Fibroblast of the aortic adventitia (primary cell): ENCODE measurements at regions not wholly inside any gene's neighbourhood (a gene's known extent, or its start where the extent isn't known, plus 50 kb on each side); places are given as distances from the start of the nearest gene placed in this dataset.

Experiments used
- DNase-seq: peaks from one replicate; pipeline ENCODE4 v3.0.0-alpha.2; 2010; ENCODE audit warnings: low read depth
- H3K4me3 ChIP-seq: 2 replicates; pipeline ENCODE4 v1.5.1; 2011; ENCODE audit warnings: low read depth, mild to moderate bottlenecking, control low read depth, low read length, moderate library complexity
- CTCF ChIP-seq: IDR thresholded peaks from 2 replicates; pipeline ENCODE4 v1.5.1; 2011; ENCODE audit warnings: mild to moderate bottlenecking, low read length, control low read depth, inconsistent platforms; ENCODE audit not compliant: insufficient read depth

GRCh38 chr12:17352164-17352563 is 737.8 kb downstream of the RERGL start:
- no peak for DNase-seq
- TF ChIP-seq CTCF = no peak
- no peak overlapping the region for H3K4me3 ChIP-seq

- no peak overlapping the region for H3K4me3 ChIP-seq
- no peak for TF ChIP-seq CTCF
- DNase-seq = no peak
These were observed 741.7 kb downstream of the RERGL start for GRCh38 chr12:17348311-17348710.

- TF ChIP-seq CTCF = no peak
These were observed 738.7 kb upstream of the LMO3 start for GRCh38 chr12:17344649-17345048.

GRCh38 chr12:17342381-17342961 is 736.5 kb upstream of the LMO3 start:
- H3K4me3 ChIP-seq = no peak overlapping the region
- TF ChIP-seq CTCF = no peak
- no peak for DNase-seq

More at GRCh38 chr12:17344649-17345048, 738.7 kb upstream of the LMO3 start:
- DNase-seq = no peak
- no peak overlapping the region for H3K4me3 ChIP-seq

GRCh38 chr12:17335487-17335886 is 729.5 kb upstream of the LMO3 start:
- H3K4me3 ChIP-seq = no peak overlapping the region
- DNase-seq = no peak
- no peak for TF ChIP-seq CTCF

- H3K4me3 ChIP-seq = no peak overlapping the region
- no peak for TF ChIP-seq CTCF
- no peak for DNase-seq
These were observed 728.8 kb upstream of the LMO3 start for GRCh38 chr12:17334784-17335183.

GRCh38 chr12:17333287-17333686 is 727.3 kb upstream of the LMO3 start:
- H3K4me3 ChIP-seq = no peak overlapping the region
- DNase-seq = no peak
- TF ChIP-seq CTCF = no peak
